AG04449 (cell line): ENCODE measurements at regions not wholly inside any gene's neighbourhood (a gene's known extent, or its start where the extent isn't known, plus 50 kb on each side); places are given as distances from the start of the nearest gene placed in this dataset.
"Not testable (repeated sequence)": the region's sequence is repeated elsewhere in the genome, so short reads cannot be mapped to it uniquely, and the experiment has no call there.

Experiments
- CTCF ChIA-PET: fragments of 350-600 bp; formaldehyde crosslinking; extraction: SDS; loops from one replicate; lab custom pipeline; 2021; ENCODE audit warnings: antibody characterized with exemption; lab: Yijun Ruan, JAX
- POLR2A ChIA-PET: fragments of 400-600, 350-600 bp; formaldehyde crosslinking; extraction: SDS; loops from one replicate; lab custom pipeline; 2020; ENCODE audit warnings: antibody characterized with exemption, inconsistent platforms; lab: Yijun Ruan, JAX
- DNase-seq: peaks from one replicate; pipeline ENCODE4 v3.0.0-alpha.2; 2010; ENCODE audit warnings: low read depth, low spot score
- H3K4me3 ChIP-seq: 2 replicates; pipeline ENCODE4 v1.5.1; 2011; ENCODE audit warnings: low read depth, mild to moderate bottlenecking, control low read depth, low read length
- CTCF ChIP-seq: IDR thresholded peaks from one replicate; pipeline ENCODE4 v1.5.1; 2011; ENCODE audit warnings: mild to moderate bottlenecking, moderate library complexity, low read length, control low read depth, inconsistent platforms; ENCODE audit not compliant: insufficient read depth; ENCODE audit errors: missing control alignments

GRCh38 chr5:155150012-155150411 lies 136.5 kb downstream of the KIF4B start:
- DNase-seq: no peak
- CTCF ChIA-PET: interaction anchor here (5.3 kb wide), 1 partner anchor 178 kb away, joined by 123 read pairs; no protein-coding TSS in a partner anchor
- POLR2A ChIA-PET: no interaction called here
- TF ChIP-seq CTCF: no peak
- no peak overlapping the region for H3K4me3 ChIP-seq

GRCh38 chr5:155154973-155155372 lies 141.4 kb downstream of the KIF4B start:
- no peak for TF ChIP-seq CTCF
- POLR2A ChIA-PET: no interaction called here
- DNase-seq: no peak
- CTCF ChIA-PET: no interaction called here
- H3K4me3 ChIP-seq: no peak overlapping the region

- POLR2A ChIA-PET, DNase-seq, CTCF ChIA-PET, H3K4me3 ChIP-seq: not testable (repeated sequence)
These were observed 149.5 kb downstream of the KIF4B start for GRCh38 chr5:155163084-155163483.

- ChIA-PET POLR2A (no interaction called here), CTCF (no interaction called here)
- H3K4me3 ChIP-seq: no peak overlapping the region
- TF ChIP-seq CTCF: no peak
- DNase-seq: no peak
These were observed 154.2 kb downstream of the KIF4B start for GRCh38 chr5:155167736-155168135.

GRCh38 chr5:155181542-155181941 lies 168.0 kb downstream of the KIF4B start:
- TF ChIP-seq CTCF: no peak
- CTCF ChIA-PET: interaction anchor here (1.3 kb wide), 1 partner anchor 42 kb away, joined by 3 read pairs; no protein-coding TSS in a partner anchor
- no peak overlapping the region for H3K4me3 ChIP-seq
- POLR2A ChIA-PET: no interaction called here
- no peak for DNase-seq

- no peak for DNase-seq
- ChIA-PET CTCF (no interaction called here), POLR2A (no interaction called here)
- no peak overlapping the region for H3K4me3 ChIP-seq
- no peak for TF ChIP-seq CTCF
These were observed 175.9 kb downstream of the KIF4B start for GRCh38 chr5:155189476-155189875.

- H3K4me3 ChIP-seq: no peak overlapping the region
- ChIA-PET CTCF (no interaction called here), POLR2A (no interaction called here)
- TF ChIP-seq CTCF: no peak
- no peak for DNase-seq
These were observed 176.4 kb downstream of the KIF4B start for GRCh38 chr5:155189981-155190380.
